22Rv1 (cell line): ENCODE measurements at regions not wholly inside any gene's neighbourhood (a gene's known extent, or its start where the extent isn't known, plus 50 kb on each side); places are given as distances from the start of the nearest gene placed in this dataset.

Experiments
- ZFX ChIP-seq: fragments of 450-650 bp; IDR thresholded peaks from 2 replicates; pipeline ENCODE4 v1.6.1; 2017; ENCODE audit warnings: antibody characterized with exemption, borderline replicate concordance
- TF ChIP-seq, protein P1 (sequence below): fragments of 450-650 bp; IDR thresholded peaks from 2 replicates; pipeline ENCODE4 v1.5.1; 2017; ENCODE audit warnings: mild to moderate bottlenecking

DNA sequence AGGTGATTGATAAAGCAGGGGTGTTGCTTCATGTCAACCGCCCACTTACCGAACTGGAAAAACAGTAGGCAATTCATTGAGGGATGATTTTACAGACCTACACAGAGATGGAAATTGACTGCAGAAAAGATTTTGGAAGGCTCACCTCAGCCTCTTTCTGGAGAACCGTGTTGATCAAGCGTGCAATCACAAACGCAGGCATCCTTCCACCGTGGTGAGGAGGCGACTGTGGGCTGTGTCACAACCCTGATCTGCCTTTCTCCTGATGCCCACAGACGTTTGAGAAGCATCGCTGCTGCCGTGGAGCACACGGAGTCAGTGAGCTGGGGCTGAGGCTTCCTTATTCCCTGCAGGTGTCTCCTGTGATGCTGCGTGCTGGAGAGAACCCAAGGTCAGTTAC lies 132.0 kb downstream of the TMEM18 start:
- TF ChIP-seq, protein P1, sequence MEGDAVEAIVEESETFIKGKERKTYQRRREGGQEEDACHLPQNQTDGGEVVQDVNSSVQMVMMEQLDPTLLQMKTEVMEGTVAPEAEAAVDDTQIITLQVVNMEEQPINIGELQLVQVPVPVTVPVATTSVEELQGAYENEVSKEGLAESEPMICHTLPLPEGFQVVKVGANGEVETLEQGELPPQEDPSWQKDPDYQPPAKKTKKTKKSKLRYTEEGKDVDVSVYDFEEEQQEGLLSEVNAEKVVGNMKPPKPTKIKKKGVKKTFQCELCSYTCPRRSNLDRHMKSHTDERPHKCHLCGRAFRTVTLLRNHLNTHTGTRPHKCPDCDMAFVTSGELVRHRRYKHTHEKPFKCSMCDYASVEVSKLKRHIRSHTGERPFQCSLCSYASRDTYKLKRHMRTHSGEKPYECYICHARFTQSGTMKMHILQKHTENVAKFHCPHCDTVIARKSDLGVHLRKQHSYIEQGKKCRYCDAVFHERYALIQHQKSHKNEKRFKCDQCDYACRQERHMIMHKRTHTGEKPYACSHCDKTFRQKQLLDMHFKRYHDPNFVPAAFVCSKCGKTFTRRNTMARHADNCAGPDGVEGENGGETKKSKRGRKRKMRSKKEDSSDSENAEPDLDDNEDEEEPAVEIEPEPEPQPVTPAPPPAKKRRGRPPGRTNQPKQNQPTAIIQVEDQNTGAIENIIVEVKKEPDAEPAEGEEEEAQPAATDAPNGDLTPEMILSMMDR, result no peak
- no peak for TF ChIP-seq ZFX
